OCI-LY7 (cell line): ENCODE measurements at regions not wholly inside any gene's neighbourhood (a gene's known extent, or its start where the extent isn't known, plus 50 kb on each side); places are given as distances from the start of the nearest gene placed in this dataset.

Source experiments
- BruUV-seq: library from RNA; stranded (reverse); fragments of 400-500 nt; replicated peaks from 2 replicates; lab custom pipeline; 2021; lab: Mats Ljungman, UMichigan
- CTCF ChIA-PET: fragments of 300-600 bp; sonication (Branson Sonifier 250); formaldehyde crosslinking; loops from one replicate; lab custom pipeline; 2022; ENCODE audit warnings: antibody characterized with exemption; ENCODE audit not compliant: unreplicated experiment; lab: Charles Lee
- POLR2A ChIA-PET: fragments of 300-600 bp; sonication (Branson Sonifier 250); formaldehyde crosslinking; loops from one replicate; lab custom pipeline; 2022; ENCODE audit warnings: antibody characterized with exemption; lab: Charles Lee
- DNase-seq: peaks from one replicate; pipeline ENCODE4 v3.0.0-alpha.2; 2015; ENCODE audit warnings: low spot score
- H2AFZ ChIP-seq: fragments of 200-600 bp; sonication (generic), shearing (Covaris generic); 2 replicates; pipeline ENCODE4 v1.6.1; 2014; ENCODE audit warnings: mild to moderate bottlenecking, antibody characterized with exemption, low read length, moderate library complexity
- H3K27ac ChIP-seq: fragments of 200-600 bp; sonication (generic); 2 replicates; pipeline ENCODE4 v1.5.1; 2014; ENCODE audit warnings: mixed run types, low read depth, mild to moderate bottlenecking, moderate library complexity, low read length, inconsistent platforms; ENCODE audit not compliant: poor library complexity, severe bottlenecking
- H3K36me3 ChIP-seq: fragments of 200-600 bp; sonication (generic); 2 replicates; pipeline ENCODE4 v1.6.1; 2014; ENCODE audit warnings: mild to moderate bottlenecking, antibody characterized with exemption, low read length, moderate library complexity, mixed read lengths; ENCODE audit not compliant: insufficient read depth
- H3K4me1 ChIP-seq: fragments of 200-600 bp; sonication (generic); 2 replicates; pipeline ENCODE4 v1.5.1; 2014; ENCODE audit warnings: mild to moderate bottlenecking, low read length; ENCODE audit not compliant: insufficient read depth, poor library complexity, severe bottlenecking
- H3K4me2 ChIP-seq: fragments of 200-600 bp; sonication (generic); 2 replicates; pipeline ENCODE4 v1.6.1; 2014; ENCODE audit warnings: mild to moderate bottlenecking, low read length
- H3K4me3 ChIP-seq: fragments of 200-600 bp; sonication (generic); 2 replicates; pipeline ENCODE4 v1.5.1; 2014; ENCODE audit warnings: mild to moderate bottlenecking, low read depth, low read length; ENCODE audit not compliant: poor library complexity, severe bottlenecking
- H3K79me2 ChIP-seq: fragments of 200-600 bp; sonication (generic); 2 replicates; pipeline ENCODE4 v1.6.1; 2016; ENCODE audit warnings: low read depth, mild to moderate bottlenecking, low read length, moderate library complexity, mixed read lengths; ENCODE audit not compliant: insufficient read depth
- H3K9me2 ChIP-seq: fragments of 200-600 bp; sonication (generic); 2 replicates; pipeline ENCODE4 v1.6.1; 2016; ENCODE audit warnings: mild to moderate bottlenecking, low read length, mixed read lengths; ENCODE audit not compliant: insufficient read depth
- H3K9me3 ChIP-seq: fragments of 200-600 bp; sonication (generic); 2 replicates; pipeline ENCODE4 v1.6.1; 2014; ENCODE audit warnings: mild to moderate bottlenecking, mixed run types, low read length, mixed read lengths
- H4K20me1 ChIP-seq: fragments of 200-600 bp; sonication (generic); 2 replicates; pipeline ENCODE4 v1.6.1; 2014; ENCODE audit warnings: mild to moderate bottlenecking, antibody characterized with exemption, low read length, moderate library complexity, mixed read lengths; ENCODE audit not compliant: insufficient read depth
- CTCF ChIP-seq: fragments of 200-600 bp; sonication (generic); conservative IDR thresholded peaks from 2 replicates; pipeline ENCODE4 v1.5.1; 2014; ENCODE audit warnings: mild to moderate bottlenecking, antibody characterized with exemption, low read length, moderate library complexity, mixed read lengths
- EZH2phosphoT487 ChIP-seq: fragments of 200-600 bp; sonication (generic); IDR thresholded peaks from 2 replicates; pipeline ENCODE4 v1.6.1; 2018; ENCODE audit warnings: low read depth, borderline replicate concordance, mild to moderate bottlenecking, mixed run types, antibody characterized with exemption, low read length, moderate library complexity, mixed read lengths
- intact Hi-C: fragments of 100-400 bp; cut with micrococcal nuclease; formaldehyde crosslinking; loops from one replicate; pipeline ENCODE4 v1.10.0; 2022; ENCODE audit not compliant: unreplicated experiment

- H3K79me2 ChIP-seq = no peaks in the 10 kb centered on the region
- intact Hi-C loops = no loop called here
- no peaks in the 10 kb centered on the region for H3K9me3 ChIP-seq
- no peak overlapping the region for H3K4me2 ChIP-seq
- no peak for DNase-seq
- no peaks in the 10 kb centered on the region for H3K9me2 ChIP-seq
- no peak overlapping the region for H2AFZ ChIP-seq
- H3K4me1 ChIP-seq = no peaks in the 10 kb centered on the region
- H3K4me3 ChIP-seq = no peak overlapping the region
- no peak overlapping the region for H3K27ac ChIP-seq
- ChIA-PET CTCF (no interaction called here), POLR2A (interaction anchor here (0.6 kb wide), 2 partner anchors 12 to 896 kb away, joined by 3 read pairs; no protein-coding TSS in a partner anchor)
- no peaks in the 10 kb centered on the region for H4K20me1 ChIP-seq
- no peak for TF ChIP-seq CTCF
- TF ChIP-seq EZH2phosphoT487 = no peak
- BruUV-seq = no TSS peak
- H3K36me3 ChIP-seq = no peaks in the 10 kb centered on the region
Observed at GRCh38 chr10:3567291-3567963, 217.6 kb downstream of the KLF6 start.

GRCh38 chr10:3566627-3567026, 218.4 kb downstream of the KLF6 start:
- H3K36me3 ChIP-seq = no peaks in the 10 kb centered on the region
- H3K79me2 ChIP-seq = no peaks in the 10 kb centered on the region
- no peak for DNase-seq
- ChIA-PET POLR2A (interaction anchor here (0.6 kb wide), 1 partner anchor 741 kb away, joined by 7 read pairs; no protein-coding TSS in a partner anchor), CTCF (no interaction called here)
- no peaks in the 10 kb centered on the region for H4K20me1 ChIP-seq
- intact Hi-C loops = no loop called here
- no peaks in the 10 kb centered on the region for H3K9me3 ChIP-seq
- no TSS peak for BruUV-seq
- H3K27ac ChIP-seq = no peak overlapping the region
- no peak overlapping the region for H2AFZ ChIP-seq
- no peaks in the 10 kb centered on the region for H3K9me2 ChIP-seq
- no peak overlapping the region for H3K4me2 ChIP-seq
- TF ChIP-seq CTCF (no peak), EZH2phosphoT487 (no peak)
- no peaks in the 10 kb centered on the region for H3K4me1 ChIP-seq
- H3K4me3 ChIP-seq = no peak overlapping the region

- Histone ChIP-seq H4K20me1 (no peaks in the 10 kb centered on the region), H3K4me3 (no peak overlapping the region), H3K9me2 (no peaks in the 10 kb centered on the region), H3K4me1 (no peaks in the 10 kb centered on the region), H3K27ac (no peak overlapping the region), H3K79me2 (no peaks in the 10 kb centered on the region), H2AFZ (no peak overlapping the region), H3K36me3 (no peaks in the 10 kb centered on the region), H3K9me3 (no peaks in the 10 kb centered on the region), H3K4me2 (no peak overlapping the region)
- no peak for TF ChIP-seq EZH2phosphoT487
- no peak for TF ChIP-seq CTCF
- intact Hi-C loops = no loop called here
- ChIA-PET CTCF (no interaction called here), POLR2A (interaction anchor here (0.8 kb wide), 1 partner anchor 10 kb away, joined by 3 read pairs; no protein-coding TSS in a partner anchor)
- no peak for DNase-seq
- BruUV-seq = no TSS peak
Observed at GRCh38 chr10:3564346-3565002, 220.5 kb downstream of the KLF6 start.
